Germinal center (tissue), 1 donor: ENCODE measurements at regions not wholly inside any gene's neighbourhood (a gene's known extent, or its start where the extent isn't known, plus 50 kb on each side); places are given as distances from the start of the nearest gene placed in this dataset.

Experiments used
- DNase-seq: peaks from one replicate; pipeline ENCODE4 v3.0.0; 2012; ENCODE audit warnings: mixed read lengths, low spot score

GRCh38 chr15:36356466-36356865 lies 223.0 kb upstream of the CDIN1 start:
- DNase-seq = no peak

GRCh38 chr15:36356978-36357601 lies 222.3 kb upstream of the CDIN1 start:
- no peak for DNase-seq

- DNase-seq = no peak
These were observed 221.3 kb upstream of the CDIN1 start for GRCh38 chr15:36358094-36358493.

- no peak for DNase-seq
These were observed 220.9 kb upstream of the CDIN1 start for GRCh38 chr15:36358523-36358922.

- DNase-seq = no peak
These were observed 220.1 kb upstream of the CDIN1 start for GRCh38 chr15:36359286-36359685.

GRCh38 chr15:36361351-36361870 lies 218.0 kb upstream of the CDIN1 start:
- DNase-seq = no peak

GRCh38 chr15:36362509-36362915 lies 216.9 kb upstream of the CDIN1 start:
- no peak for DNase-seq

- DNase-seq = no peak
These were observed 216.1 kb upstream of the CDIN1 start for GRCh38 chr15:36363335-36363734.

- no peak for DNase-seq
These were observed 215.0 kb upstream of the CDIN1 start for GRCh38 chr15:36364377-36364776.

- DNase-seq = no peak
These were observed 213.5 kb upstream of the CDIN1 start for GRCh38 chr15:36365963-36366362.

- no peak for DNase-seq
These were observed 209.2 kb upstream of the CDIN1 start for GRCh38 chr15:36370051-36370730.

- DNase-seq = no peak
These were observed 208.7 kb upstream of the CDIN1 start for GRCh38 chr15:36370731-36371112.

GRCh38 chr15:36371509-36371908 lies 207.9 kb upstream of the CDIN1 start:
- no peak for DNase-seq

- DNase-seq = no peak
These were observed 206.5 kb upstream of the CDIN1 start for GRCh38 chr15:36372968-36373367.

- DNase-seq = no peak
These were observed 205.9 kb upstream of the CDIN1 start for GRCh38 chr15:36373550-36373949.

- no peak for DNase-seq
These were observed 190.3 kb upstream of the CDIN1 start for GRCh38 chr15:36389107-36389506.

GRCh38 chr15:36390491-36390890 lies 188.9 kb upstream of the CDIN1 start:
- DNase-seq = no peak

GRCh38 chr15:36392676-36393266 lies 186.7 kb upstream of the CDIN1 start:
- DNase-seq = no peak

GRCh38 chr15:36398212-36398611 lies 181.2 kb upstream of the CDIN1 start:
- DNase-seq = no peak

- no peak for DNase-seq
These were observed 180.2 kb upstream of the CDIN1 start for GRCh38 chr15:36399276-36399675.

- no peak for DNase-seq
These were observed 178.4 kb upstream of the CDIN1 start for GRCh38 chr15:36400936-36401585.

- no peak for DNase-seq
These were observed 177.8 kb upstream of the CDIN1 start for GRCh38 chr15:36401586-36401966.

GRCh38 chr15:36403351-36403750 lies 176.1 kb upstream of the CDIN1 start:
- DNase-seq = no peak
